ENCODE measurements at regions not wholly inside any gene's neighbourhood (a gene's known extent, or its start where the extent isn't known, plus 50 kb on each side); places are given as distances from the start of the nearest gene placed in this dataset.

- no peaks in the 10 kb centered on the region for H3K36me3 ChIP-seq (ENCODE audit: insufficient read depth, low read length)
- H3K27ac ChIP-seq (ENCODE audit: low read length), result no peak overlapping the region
- H3K9me2 ChIP-seq (ENCODE audit: insufficient read depth, low read length), result no peaks in the 10 kb centered on the region
- H3K79me2 ChIP-seq (replicated peaks; ENCODE audit: insufficient read depth, low read length), result no peaks in the 10 kb centered on the region
- TF ChIP-seq SMC3 (conservative IDR thresholded peaks at IDR 0.05; ENCODE audit: poor library complexity) (no peak), POLR2AphosphoS5 (IDR thresholded peaks at IDR 0.05) (no peak), TAF1 (IDR thresholded peaks at IDR 0.05; ENCODE audit: low read depth) (no peak), EZH2 (IDR thresholded peaks at IDR 0.05; ENCODE audit: borderline replicate concordance, insufficient read depth, low read length, poor library complexity, severe bottlenecking) (no peak), REST (IDR thresholded peaks at IDR 0.05; ENCODE audit: borderline replicate concordance) (no peak), MXI1 (conservative IDR thresholded peaks at IDR 0.05; ENCODE audit: poor library complexity, severe bottlenecking) (no peak), RAD21 (conservative IDR thresholded peaks at IDR 0.05) (no peak), EP300 (conservative IDR thresholded peaks at IDR 0.05; ENCODE audit: poor library complexity, severe bottlenecking) (no peak)
- TF ChIP-seq, protein P1, sequence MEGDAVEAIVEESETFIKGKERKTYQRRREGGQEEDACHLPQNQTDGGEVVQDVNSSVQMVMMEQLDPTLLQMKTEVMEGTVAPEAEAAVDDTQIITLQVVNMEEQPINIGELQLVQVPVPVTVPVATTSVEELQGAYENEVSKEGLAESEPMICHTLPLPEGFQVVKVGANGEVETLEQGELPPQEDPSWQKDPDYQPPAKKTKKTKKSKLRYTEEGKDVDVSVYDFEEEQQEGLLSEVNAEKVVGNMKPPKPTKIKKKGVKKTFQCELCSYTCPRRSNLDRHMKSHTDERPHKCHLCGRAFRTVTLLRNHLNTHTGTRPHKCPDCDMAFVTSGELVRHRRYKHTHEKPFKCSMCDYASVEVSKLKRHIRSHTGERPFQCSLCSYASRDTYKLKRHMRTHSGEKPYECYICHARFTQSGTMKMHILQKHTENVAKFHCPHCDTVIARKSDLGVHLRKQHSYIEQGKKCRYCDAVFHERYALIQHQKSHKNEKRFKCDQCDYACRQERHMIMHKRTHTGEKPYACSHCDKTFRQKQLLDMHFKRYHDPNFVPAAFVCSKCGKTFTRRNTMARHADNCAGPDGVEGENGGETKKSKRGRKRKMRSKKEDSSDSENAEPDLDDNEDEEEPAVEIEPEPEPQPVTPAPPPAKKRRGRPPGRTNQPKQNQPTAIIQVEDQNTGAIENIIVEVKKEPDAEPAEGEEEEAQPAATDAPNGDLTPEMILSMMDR (IDR thresholded peaks at IDR 0.05; ENCODE audit: poor library complexity, severe bottlenecking), result no peak
- H2AFZ ChIP-seq (ENCODE audit: low read depth, low read length), result no peak overlapping the region
- no peak overlapping the region for H3K4me2 ChIP-seq (ENCODE audit: low read length)
- no peaks in the 10 kb centered on the region for H4K20me1 ChIP-seq (ENCODE audit: insufficient read depth)
- H3K4me3 ChIP-seq (ENCODE audit: low read length), result no peak overlapping the region
- no peaks in the 10 kb centered on the region for H3K9me3 ChIP-seq (ENCODE audit: low read length)
- no peaks in the 10 kb centered on the region for H3K27me3 ChIP-seq (ENCODE audit: insufficient read depth, low read depth, low read length)
- H3F3A ChIP-seq (ENCODE audit: insufficient read depth, low read length, poor library complexity, severe bottlenecking), result no peaks in the 10 kb centered on the region
- no peak overlapping the region for H3K9ac ChIP-seq (ENCODE audit: low read length)
Measured at GRCh38 chr12:46500673-46501072, 128.1 kb upstream of the SLC38A2 start.

DNA sequence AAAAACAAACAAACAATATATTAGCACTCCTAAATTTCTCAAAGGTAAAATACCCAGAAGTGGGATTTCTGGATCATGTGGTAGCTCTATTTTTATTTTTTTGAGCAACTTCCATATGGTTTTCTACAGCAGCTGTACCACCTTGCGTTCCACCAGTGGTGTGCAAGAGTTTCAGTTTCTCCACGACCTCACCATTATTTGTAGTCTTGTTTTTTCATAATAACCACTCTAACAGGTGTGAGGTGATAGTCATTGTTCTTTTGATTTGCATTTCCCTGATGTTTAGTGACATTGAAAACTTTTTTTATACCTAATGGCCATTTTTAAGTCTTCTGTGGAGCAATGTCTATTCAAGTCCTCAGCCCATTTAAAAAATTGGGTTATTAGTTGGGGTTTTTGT lies 127.3 kb upstream of the SLC38A2 start:
- Histone ChIP-seq H3K79me2 (replicated peaks; ENCODE audit: insufficient read depth, low read length) (no peaks in the 10 kb centered on the region), H2AFZ (ENCODE audit: low read depth, low read length) (no peak overlapping the region), H3K9me3 (ENCODE audit: low read length) (no peaks in the 10 kb centered on the region), H3K9ac (ENCODE audit: low read length) (no peak overlapping the region), H3K4me2 (ENCODE audit: low read length) (no peak overlapping the region), H3K9me2 (ENCODE audit: insufficient read depth, low read length) (no peaks in the 10 kb centered on the region), H3K36me3 (ENCODE audit: insufficient read depth, low read length) (no peaks in the 10 kb centered on the region), H3K4me3 (ENCODE audit: low read length) (no peak overlapping the region), H4K20me1 (ENCODE audit: insufficient read depth) (no peaks in the 10 kb centered on the region), H3K27me3 (ENCODE audit: insufficient read depth, low read depth, low read length) (no peaks in the 10 kb centered on the region), H3F3A (ENCODE audit: insufficient read depth, low read length, poor library complexity, severe bottlenecking) (no peaks in the 10 kb centered on the region), H3K27ac (ENCODE audit: low read length) (no peak overlapping the region)
- TF ChIP-seq, protein P1 (IDR thresholded peaks at IDR 0.05; ENCODE audit: poor library complexity, severe bottlenecking), result no peak
- TF ChIP-seq SMC3 (conservative IDR thresholded peaks at IDR 0.05; ENCODE audit: poor library complexity) (no peak), POLR2AphosphoS5 (IDR thresholded peaks at IDR 0.05) (no peak), MXI1 (conservative IDR thresholded peaks at IDR 0.05; ENCODE audit: poor library complexity, severe bottlenecking) (no peak), RAD21 (conservative IDR thresholded peaks at IDR 0.05) (no peak), EP300 (conservative IDR thresholded peaks at IDR 0.05; ENCODE audit: poor library complexity, severe bottlenecking) (no peak), TAF1 (IDR thresholded peaks at IDR 0.05; ENCODE audit: low read depth) (no peak), REST (IDR thresholded peaks at IDR 0.05; ENCODE audit: borderline replicate concordance) (no peak), EZH2 (IDR thresholded peaks at IDR 0.05; ENCODE audit: borderline replicate concordance, insufficient read depth, low read length, poor library complexity, severe bottlenecking) (no peak)
